Fibroblast of skin of right biceps (primary cell): ENCODE measurements at regions not wholly inside any gene's neighbourhood (a gene's known extent, or its start where the extent isn't known, plus 50 kb on each side); places are given as distances from the start of the nearest gene placed in this dataset.
A peak's percentile ranks its signal among the peaks of the same experiment; 100 is the strongest.
"Not testable (repeated sequence)": the region's sequence is repeated elsewhere in the genome, so short reads cannot be mapped to it uniquely, and the experiment has no call there.

Experiments used
- DNase-seq: peaks from one replicate; pipeline ENCODE4 v3.0.0-alpha.2; 2013

DNA sequence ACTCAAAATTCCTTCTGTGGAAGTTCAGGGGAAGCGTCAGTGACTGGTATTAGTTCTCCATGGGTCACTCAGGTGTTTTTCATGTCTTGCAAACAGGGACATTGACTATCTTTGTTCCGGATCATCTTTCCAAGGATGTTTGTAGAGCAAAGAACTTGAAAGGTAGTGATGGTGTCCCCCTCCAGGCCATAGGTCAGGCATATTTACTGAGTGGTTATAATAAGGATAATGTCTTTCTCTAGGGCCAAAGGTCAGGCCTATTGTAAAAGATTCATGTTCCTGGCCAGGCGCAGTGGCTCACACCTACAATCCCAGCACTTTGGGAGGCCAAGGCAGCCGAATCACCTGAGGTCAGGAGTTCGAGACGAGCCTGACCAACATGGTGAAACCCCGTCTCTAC, 614.8 kb downstream of the KIF4B start:
- DNase-seq: no peak

DNA sequence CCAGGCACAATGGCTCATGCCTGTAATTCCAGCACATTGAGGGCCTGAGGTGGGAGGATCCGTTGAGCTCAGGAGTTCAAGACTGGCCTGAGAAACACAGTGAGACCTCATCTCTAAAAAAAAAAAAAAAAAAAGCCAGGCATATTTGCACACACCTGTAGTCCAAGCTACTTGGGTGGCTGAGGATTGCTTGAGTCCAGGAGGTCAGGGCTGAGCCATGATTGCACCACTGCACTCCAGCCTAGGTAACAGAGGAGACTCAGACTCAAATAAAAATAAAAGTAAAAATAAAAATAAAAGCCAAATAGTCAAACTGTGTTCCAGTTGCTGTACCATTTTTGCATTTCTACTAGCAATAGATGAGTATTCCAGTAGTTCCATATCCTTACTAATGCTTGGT, 616.0 kb downstream of the KIF4B start:
- DNase-seq: no peak

DNA sequence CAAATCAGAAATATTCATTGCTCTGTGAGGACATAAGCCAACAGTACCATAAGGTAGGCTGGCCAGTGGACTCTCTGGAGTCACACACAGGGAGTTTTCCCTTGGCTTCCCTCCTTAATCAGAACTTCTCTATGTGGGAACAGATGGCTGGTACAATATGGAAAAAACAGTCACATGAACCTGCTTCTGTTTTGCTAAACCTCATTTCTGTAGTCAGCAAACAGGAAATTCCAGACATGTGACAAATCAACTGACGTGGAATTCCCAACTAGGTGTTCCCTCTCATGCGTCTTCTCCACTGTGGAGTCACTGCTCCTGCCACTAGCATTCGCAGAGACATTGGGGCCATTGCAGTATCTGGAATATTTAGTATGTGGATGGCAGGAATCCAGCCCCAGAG, 617.6 kb downstream of the KIF4B start:
- DNase-seq: peak; percentile 64

DNA sequence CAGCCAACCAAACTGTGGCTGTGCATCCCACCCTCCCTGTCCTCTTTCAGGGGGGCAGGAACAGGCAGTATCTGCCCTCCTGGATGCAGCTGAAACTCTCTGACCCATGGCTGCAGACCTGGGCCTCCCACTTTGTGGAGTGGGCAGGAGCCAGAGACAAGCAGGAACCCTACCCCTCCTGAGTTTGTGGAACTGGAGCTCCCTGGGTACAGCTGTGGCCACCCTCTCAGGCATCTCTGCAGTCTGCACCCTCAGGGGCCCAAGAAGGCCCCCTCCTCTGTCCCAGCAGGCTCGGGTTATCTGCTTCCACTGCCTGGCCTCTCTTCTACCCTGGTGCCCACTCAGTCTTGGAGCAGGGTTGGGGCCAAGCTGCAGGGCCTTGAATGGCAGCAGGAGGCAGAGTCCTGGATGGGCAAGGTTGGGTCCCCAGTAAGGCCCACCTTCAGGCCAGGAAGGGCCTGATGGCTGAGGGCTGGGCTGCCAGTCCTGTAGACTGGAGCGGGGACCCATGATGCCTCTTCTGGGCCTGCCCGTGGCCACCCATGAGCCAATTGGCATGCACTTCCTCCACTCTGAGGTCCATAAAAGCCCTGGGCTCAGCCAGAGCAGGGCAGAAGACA, 619.9 kb downstream of the KIF4B start:
- no peak for DNase-seq

DNA sequence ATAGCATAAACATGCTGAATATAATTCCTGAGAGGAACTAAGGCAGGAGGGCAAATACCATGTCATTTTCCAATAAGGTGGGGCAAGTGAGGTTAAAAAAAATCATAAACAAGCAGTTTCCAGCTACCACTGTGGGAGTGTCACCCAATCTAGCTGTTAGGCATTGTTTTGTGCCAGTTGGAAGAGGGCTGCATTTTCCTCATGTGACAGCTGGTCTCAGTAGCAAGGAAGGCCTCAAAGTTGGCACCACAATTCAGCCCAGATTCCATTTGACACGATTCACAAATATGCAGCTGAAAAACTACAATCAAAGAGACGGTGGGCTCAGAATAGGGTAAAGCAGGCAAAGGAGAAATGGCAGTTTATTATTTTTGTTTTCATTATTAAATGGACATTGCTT, 636.1 kb downstream of the KIF4B start:
- no peak for DNase-seq

DNA sequence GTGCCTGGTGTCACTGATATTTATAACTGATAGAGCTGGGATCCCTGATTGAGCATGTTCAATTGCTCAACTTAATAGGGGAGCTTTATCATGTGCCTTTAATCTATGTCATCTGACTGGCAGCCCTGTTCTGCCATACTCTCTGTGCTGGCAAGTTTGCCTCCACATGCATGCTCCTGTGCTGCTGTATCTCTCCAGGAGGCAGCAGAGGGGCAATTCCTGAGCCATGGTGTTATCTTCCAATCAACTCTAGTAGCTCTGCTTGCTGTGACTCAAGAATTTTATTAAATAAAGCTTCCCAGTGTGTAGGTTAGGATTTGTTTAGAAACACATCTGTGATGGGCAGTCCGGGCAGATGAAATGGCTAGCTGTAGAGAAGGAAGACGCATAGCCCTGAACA, 642.0 kb downstream of the KIF4B start:
- no peak for DNase-seq

DNA sequence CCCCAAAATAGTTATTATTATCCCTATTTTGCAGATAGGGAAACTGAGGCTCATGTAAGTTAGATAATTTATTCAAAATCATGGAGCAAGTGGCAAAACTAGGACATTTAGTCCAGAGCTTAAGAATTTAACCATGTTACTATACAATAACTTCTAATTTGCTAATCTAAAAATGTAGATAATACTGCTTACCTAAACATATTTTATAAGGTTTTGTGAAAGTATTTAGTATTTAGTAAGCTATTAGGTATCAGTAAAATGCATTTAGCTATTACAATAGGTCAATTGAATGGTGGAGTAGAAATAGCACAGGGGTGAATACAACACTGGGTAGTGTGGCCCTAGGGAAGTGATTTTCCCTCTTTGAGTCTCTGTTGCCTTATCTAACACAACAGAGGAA, 648.3 kb downstream of the KIF4B start:
- DNase-seq: no peak

DNA sequence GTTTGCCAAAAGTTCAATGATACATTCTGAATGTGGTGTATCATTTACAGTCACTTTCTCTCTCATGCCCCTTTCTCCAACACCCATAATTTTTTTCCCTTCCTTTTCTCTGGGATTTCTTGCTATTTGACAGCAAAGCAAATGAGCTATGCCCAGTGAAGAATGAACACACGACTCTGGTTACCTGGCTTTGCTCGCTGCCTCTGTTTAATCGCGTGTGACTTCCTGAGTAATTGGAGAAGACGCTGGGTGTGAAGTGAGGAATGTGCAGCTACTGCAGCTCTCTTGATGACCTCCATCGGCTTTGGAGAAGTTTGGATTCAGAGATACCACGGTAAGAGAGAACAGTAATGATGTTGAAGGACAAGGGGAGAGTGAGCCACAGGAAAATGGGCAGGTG, 651.8 kb downstream of the KIF4B start:
- no peak for DNase-seq

DNA sequence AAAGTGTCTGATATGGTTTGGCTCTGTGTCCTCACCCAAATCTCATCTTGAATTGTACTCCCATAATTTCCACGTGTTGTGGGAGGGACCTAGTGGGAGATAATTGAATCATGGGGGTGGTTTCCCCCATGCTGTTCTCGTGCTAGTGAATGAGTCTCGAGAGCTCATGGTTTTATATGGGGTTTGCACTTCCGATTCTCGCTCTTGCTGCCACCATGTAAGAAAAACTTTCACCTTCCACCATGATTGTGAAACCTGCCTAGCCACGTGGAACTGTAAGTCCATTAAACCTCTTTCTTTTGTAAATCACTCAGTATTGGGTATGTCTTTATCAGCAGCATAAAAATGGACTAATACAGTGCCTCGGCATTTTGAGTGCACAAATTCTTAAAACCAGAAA, 655.0 kb upstream of the SGCD start:
- not testable (repeated sequence) for DNase-seq

DNA sequence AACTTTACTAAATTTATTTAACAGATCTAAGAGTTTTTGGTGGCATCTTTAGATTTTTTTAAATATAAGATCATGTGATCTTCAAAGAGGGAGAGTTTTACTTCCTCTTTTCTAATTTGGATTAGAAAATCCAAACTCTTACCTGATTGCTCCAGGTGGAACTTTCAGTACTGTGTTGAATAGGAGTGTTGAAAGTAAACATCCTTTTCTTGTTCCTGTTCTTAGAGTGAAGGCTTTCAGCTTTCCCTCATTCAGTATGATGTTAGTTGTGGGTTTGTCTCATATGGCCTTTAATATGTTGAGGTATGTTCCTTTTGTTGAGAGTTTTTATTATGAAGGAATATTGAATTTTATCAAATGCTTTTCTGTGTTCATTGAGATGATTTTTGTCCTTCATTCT, 650.0 kb upstream of the SGCD start:
- no peak for DNase-seq

DNA sequence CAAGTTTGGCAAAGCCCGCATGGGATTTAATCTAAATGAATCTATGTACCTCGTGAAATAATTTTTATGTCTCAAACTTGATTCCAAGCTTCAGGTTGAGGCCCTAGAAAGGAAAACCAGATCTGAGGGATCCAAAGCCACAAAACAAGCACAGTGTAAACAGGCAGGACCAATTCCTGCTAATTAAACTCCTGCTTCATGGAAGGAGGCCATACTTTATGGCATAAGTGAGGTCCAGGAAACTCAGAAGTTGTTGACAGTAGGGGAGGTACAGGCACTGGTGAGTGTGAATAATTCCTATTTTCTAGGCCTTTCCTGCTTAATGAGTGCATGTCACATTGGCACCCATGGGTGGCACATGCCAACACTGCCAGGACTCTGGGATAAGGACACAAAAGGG, 648.6 kb upstream of the SGCD start:
- DNase-seq: no peak

DNA sequence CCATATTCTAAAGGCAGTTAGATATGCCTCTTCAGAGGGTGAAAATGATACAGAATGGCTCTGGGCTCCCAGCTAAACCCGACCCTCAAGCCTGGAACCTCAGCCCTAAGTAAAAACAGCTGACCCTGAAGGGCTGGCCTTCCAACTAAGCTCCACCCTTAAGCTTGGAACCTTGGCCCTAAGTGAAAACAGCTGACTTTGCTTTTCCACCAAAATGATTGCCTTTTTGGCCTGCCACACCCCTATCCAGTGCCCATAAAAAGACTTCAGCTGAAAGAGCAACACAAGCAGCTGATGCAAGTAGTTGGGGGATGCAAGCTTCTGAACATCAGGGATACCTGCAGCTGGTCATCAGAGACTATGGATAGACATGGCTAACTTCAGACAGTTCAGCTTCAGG, 647.4 kb upstream of the SGCD start:
- DNase-seq: no peak

DNA sequence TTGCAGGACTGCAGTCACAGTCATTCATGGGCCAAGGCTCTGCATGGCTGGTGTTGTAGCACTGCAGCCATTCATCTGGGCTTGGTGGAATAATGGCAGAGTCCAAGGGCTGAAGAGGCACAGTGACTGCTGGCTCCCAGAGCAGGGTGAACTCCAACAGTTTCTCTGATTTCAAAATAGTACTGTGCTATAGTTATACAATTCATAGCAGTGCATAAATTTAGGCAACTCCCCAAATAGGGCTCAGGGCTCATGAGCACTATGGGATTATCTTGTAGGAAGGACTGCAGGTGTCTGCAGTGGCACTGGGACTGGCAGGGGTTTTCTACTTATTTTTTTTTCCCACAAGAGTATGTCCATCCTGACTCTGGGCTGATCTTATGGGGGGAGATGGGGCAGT, 642.5 kb upstream of the SGCD start:
- no peak for DNase-seq

DNA sequence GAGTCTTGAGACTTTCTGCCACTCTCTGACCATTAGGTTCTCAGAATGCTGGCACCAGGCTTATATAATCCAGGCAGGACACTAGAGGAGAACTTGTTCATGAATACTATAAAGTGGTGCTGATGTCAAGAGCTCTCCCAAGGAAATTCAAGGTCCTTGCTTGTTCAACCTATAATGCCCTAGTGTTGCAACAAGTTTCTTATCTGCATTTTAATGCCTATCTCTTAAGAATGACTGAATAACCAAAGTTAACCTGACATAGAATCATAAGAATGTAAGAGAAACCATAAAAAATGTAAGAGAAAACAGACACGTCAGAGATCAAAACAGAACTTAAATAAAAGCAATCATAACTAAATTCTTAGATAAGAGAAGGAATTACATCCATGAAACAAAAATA, 640.8 kb upstream of the SGCD start:
- DNase-seq: no peak

DNA sequence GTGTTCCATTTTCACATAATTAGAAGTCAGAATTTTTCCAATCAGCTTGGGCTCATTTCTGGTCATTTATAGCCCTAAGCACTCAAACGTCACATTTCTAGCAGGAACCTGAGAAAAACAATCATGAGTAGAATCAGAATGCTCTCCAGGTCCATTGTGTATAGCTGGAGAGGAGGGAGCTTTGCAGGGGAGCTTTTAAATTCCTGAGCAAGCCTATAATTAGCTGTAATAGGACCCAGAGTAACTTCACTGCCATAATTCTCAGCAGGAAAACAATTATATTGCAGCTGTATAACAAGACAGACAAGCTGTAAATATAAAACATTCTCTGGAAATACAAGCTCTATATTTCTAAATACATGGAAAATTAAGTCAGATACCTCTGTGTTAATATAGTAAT, 637.6 kb upstream of the SGCD start:
- no peak for DNase-seq

DNA sequence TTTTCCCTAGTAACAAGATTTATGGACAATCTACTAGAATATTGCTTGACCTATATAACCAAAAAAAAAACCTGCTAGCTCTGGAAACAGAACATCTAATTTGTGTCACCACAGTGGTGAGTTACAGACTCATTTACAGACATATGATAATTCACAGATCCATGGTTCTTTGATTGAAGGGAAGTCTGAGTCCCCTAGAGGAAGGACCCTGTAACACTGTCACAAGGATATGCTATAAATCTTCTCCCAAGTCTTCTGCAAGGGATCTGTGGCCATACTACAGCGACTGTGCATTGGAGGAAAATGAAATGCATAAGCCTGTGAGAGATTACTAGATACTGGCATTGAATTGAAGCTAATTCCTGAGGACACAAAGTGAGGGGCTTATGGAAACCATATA, 630.6 kb upstream of the SGCD start:
- no peak for DNase-seq

DNA sequence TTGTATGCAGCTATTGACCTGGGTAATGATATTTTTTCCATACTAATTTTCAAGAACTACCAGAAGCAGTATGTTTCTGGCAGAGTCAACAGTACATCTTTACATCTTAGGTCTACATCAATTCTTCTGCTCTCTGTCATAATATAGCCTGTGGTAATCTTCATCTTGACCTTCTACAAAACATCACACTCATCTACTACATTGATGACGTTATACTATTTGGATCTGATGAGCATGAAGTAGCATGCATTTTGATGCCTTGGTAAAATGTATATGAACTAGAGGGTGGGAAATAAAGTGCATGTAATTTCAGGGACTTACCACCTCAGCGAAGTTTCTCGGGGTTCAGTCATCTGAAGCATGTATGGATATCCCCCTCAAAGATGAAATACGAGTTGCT, 629.7 kb upstream of the SGCD start:
- DNase-seq: no peak

DNA sequence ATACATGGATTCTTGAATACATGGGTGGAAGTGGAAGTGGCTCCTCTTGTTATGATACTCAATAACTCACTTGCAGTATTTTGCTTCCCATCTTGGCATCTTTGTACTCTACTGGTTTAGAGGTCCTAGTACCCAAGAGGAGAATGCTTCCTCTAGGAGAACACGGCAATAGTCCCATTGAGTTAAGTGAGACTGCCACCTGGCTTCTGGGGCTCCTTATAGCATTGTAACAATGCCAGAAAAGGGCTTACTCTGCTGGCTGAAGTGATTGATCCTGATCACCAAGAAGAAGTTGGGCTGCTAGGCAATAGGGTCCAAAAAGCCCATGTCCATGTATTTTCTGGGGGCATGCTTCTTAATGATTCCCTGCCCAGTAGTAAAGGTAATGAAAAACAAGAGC, 627.6 kb upstream of the SGCD start:
- DNase-seq: no peak

DNA sequence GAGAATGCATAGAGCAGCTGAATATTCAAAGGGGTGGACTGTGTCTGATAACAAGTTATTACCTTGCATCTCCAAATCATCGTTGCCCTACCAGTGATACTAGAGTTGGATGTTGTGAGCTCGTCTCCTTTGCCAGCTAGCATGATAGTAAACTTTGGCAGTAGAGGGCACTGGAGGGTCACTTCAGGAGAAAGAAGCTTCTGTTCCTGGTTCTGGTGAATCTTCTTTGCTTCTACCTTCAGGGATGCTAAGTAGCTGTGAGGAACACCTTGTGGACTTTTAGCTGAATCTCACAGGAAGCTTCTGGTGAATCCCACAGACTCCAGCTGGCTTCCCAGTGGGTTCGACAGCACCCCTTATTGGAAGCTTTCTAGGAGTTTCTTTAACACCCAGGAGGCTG, 626.6 kb upstream of the SGCD start:
- DNase-seq: peak; percentile 28

DNA sequence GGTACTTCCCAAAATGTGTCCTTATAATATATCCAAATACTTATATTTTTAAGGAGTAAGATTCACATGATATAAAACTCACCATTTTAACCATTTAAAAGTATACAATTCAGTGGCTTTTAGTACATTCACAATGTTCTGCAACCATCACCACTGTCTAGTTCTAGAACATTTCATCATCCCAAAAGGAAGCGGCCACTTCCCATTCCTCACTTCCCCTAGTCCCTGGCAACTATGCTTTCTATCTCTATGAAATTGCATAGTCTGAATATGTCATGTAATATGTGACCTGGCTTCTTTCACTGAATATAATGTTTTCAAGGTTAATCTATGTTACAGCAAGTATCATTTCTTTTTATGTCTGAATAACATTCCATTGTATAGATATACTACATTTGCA, 615.1 kb upstream of the SGCD start:
- DNase-seq: no peak

DNA sequence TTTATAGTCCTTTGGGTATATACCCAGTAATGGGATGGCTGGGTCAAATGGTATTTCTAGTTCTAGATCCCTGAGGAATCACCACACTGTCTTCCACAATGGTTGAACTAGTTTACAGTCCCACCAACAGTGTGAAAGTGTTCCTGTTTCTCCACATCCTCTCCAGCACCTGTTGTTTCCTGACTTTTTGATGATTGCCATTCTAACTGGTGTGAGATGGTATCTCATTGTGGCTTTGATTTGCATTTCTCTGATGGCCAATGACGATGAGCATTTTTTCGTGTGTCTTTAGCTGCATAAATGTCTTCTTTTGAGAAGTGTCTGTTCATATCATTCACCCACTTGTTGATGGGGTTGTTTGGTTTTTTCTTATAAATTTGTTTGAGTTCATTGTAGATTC, 612.5 kb upstream of the SGCD start:
- DNase-seq: not testable (repeated sequence)

DNA sequence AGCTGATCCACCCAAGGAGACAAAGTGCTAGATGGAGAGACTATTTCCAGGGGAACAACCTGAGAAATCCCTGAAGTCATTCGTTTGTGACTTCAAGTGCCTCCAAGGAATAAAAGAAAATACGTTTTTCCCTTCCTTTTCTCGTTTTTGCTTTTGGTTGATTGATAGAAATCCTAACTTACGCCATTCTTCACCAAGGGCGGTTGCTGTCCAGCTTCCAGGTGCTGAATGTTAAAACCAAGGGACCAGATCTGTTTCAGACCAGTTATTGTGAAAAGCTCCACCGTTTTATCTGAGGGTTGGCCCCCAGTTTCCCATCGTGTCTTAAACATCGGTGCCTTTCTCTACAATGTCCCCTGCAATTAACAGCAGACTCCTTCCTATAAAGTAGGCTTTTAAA, 600.7 kb upstream of the SGCD start:
- DNase-seq: peak; percentile 58

DNA sequence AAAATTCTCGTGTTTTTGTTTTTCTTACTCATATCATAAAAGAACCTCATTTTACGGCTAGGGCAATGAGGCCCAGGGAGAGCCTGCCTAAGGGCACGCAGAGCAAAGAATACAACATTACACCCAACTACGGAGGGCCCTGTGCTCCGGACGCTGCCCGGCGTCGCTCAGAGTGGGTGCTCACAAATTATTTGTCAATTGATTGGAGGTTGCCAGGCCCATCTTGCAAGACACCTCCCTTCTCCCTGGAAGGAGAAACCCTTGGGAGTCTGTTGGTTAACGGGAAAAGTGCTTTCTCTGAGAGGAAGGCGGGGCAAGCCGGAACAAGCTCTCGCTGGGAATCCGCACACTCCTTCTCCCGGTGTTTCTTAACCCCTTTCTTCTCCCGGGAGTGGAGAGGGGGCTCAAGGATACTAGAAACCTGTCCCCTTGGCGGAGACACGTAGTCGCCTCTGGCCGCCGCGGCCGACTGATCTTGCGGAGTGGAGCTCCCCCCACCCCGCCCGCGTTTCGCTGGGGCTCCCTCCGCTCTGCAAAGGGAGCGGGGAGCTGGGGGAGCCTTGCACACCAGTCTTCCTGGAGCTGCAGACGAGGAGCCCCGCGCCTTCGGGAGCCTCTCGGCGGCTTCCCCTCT, 599.3 kb upstream of the SGCD start:
- DNase-seq: peak; percentile 16

DNA sequence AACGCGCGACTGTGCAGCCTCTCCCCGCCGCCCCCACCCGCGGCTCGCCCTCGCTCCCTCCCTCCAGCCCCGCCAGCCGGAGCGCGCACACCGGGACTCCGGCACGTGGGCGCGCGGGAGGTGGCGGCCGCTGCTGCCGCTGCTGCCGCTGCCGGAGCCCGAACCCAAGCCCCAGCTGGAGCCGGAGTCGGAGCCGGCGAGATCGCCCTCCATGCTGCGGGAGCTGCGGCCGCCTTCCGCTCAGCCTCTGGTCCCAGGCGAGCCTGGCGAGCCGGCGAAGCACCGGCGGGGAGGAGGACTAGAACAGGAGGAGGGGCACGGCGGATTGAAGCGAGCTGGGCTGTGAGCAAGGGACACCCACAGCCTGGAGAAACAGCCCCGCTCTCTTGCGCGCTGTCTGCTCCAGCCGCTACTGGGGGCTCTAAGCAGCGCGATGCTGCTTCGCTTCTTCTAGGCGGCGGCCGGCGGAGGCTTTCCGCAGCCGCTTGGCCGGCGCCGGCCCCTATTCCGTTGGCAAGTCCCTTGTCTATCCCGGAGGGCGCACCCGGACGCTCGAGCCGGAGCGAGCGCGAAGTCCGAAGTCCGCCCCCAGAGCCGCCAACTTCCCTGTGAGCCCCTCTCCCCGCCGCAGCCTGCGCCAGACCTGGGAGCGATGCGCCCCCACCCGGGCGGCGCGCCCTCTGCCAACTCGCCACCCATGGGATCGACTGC, 598.7 kb upstream of the SGCD start:
- peak; percentile 80 for DNase-seq
